ENCODE measurements at regions not wholly inside any gene's neighbourhood (a gene's known extent, or its start where the extent isn't known, plus 50 kb on each side); places are given as distances from the start of the nearest gene placed in this dataset.

GRCh38 chr2:199668645-199669044 lies 182.3 kb downstream of the FTCDNL1 start:
- DNase-seq: no peak
- H4K20me1 ChIP-seq (ENCODE audit: insufficient read depth): no peaks in the 10 kb centered on the region
- CTCF ChIA-PET: no interaction called here
- no peak overlapping the region for H3K4me2 ChIP-seq
- H3K36me3 ChIP-seq (replicated peaks in 1 of 2; ENCODE audit: control insufficient read depth in 1 of 2, insufficient read depth in 2 of 2, low read length in 1 of 2): no peaks in the 10 kb centered on the region
- WGBS (ENCODE audit: low lambda C conversion rate): 9% methylated on average over 3 of the region's 3 CpGs
- H3K27ac ChIP-seq (ENCODE audit: low read depth in 2 of 2, low read length in 1 of 2): no peak overlapping the region
- POLR2A ChIA-PET: no interaction called here
- H2AFZ ChIP-seq (ENCODE audit: low read depth): no peak overlapping the region
- H3K9ac ChIP-seq: no peak overlapping the region
- H3K9me3 ChIP-seq: no peaks in the 10 kb centered on the region
- no peak overlapping the region for H3K4me3 ChIP-seq (ENCODE audit: low read depth in 2 of 2, low read length in 1 of 2)
- no peaks in the 10 kb centered on the region for H3K9me2 ChIP-seq
- no peaks in the 10 kb centered on the region for H3K79me2 ChIP-seq (ENCODE audit: insufficient read depth)
- no peaks in the 10 kb centered on the region for H3K4me1 ChIP-seq (ENCODE audit: control insufficient read depth in 1 of 2, insufficient read depth in 2 of 2, low read depth in 1 of 2, low read length in 1 of 2)
- no peaks in the 10 kb centered on the region for H3F3A ChIP-seq (replicated peaks; ENCODE audit: insufficient read depth)
- no peaks in the 10 kb centered on the region for H3K27me3 ChIP-seq (ENCODE audit: insufficient read depth)
- TF ChIP-seq CHD2 (IDR thresholded peaks at IDR 0.05; ENCODE audit: low read length, partially characterized antibody): no peak
- TF ChIP-seq RAD21 (IDR thresholded peaks at IDR 0.05; ENCODE audit: low read length): no peak
- TF ChIP-seq MXI1 (IDR thresholded peaks at IDR 0.05; ENCODE audit: low read depth, low read length): no peak
- no peak for TF ChIP-seq YY1 (IDR thresholded peaks at IDR 0.05; ENCODE audit: low read depth)
- no peak for TF ChIP-seq SMC3 (IDR thresholded peaks at IDR 0.05; ENCODE audit: low read depth, low read length)
- no peak for TF ChIP-seq FOXM1 (IDR thresholded peaks at IDR 0.05; ENCODE audit: low read depth)
- TF ChIP-seq JUND (IDR thresholded peaks at IDR 0.05): no peak
- no peak for TF ChIP-seq RFX5 (IDR thresholded peaks at IDR 0.05; ENCODE audit: low read length)
- TF ChIP-seq EP300 (IDR thresholded peaks at IDR 0.05; ENCODE audit: borderline replicate concordance in 1 of 2, low read depth in 1 of 2, low read length in 1 of 2): no peak
- no peak for TF ChIP-seq FOXJ3 (CRISPR knock-in tag; IDR thresholded peaks at IDR 0.05)
- no peak for TF ChIP-seq RCOR1 (IDR thresholded peaks at IDR 0.05; ENCODE audit: low read length)
- TF ChIP-seq, protein P1, sequence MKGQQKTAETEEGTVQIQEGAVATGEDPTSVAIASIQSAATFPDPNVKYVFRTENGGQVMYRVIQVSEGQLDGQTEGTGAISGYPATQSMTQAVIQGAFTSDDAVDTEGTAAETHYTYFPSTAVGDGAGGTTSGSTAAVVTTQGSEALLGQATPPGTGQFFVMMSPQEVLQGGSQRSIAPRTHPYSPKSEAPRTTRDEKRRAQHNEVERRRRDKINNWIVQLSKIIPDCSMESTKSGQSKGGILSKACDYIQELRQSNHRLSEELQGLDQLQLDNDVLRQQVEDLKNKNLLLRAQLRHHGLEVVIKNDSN (IDR thresholded peaks at IDR 0.05; ENCODE audit: borderline replicate concordance, low read depth): no peak
- TF ChIP-seq SIN3A (IDR thresholded peaks at IDR 0.05; ENCODE audit: borderline replicate concordance, low read depth, low read length): no peak
- TF ChIP-seq USF2 (IDR thresholded peaks at IDR 0.05; ENCODE audit: borderline replicate concordance, low read depth, low read length): no peak
- no peak for TF ChIP-seq TCF12 (IDR thresholded peaks at IDR 0.05)
- no peak for TF ChIP-seq EZH2phosphoT487 (IDR thresholded peaks at IDR 0.05; ENCODE audit: borderline replicate concordance, low read depth)
- no peak for TF ChIP-seq NRF1 (IDR thresholded peaks at IDR 0.05; ENCODE audit: low read depth, low read length)
- TF ChIP-seq MEF2A (IDR thresholded peaks at IDR 0.05; ENCODE audit: borderline replicate concordance, low read depth): no peak
- TF ChIP-seq RXRA (IDR thresholded peaks at IDR 0.05; ENCODE audit: borderline replicate concordance, low read depth): no peak
- no peak for TF ChIP-seq ELF1 (IDR thresholded peaks at IDR 0.05)

GRCh38 chr2:199663157-199663556 lies 187.8 kb downstream of the FTCDNL1 start:
- H3K36me3 ChIP-seq (replicated peaks in 1 of 2; ENCODE audit: control insufficient read depth in 1 of 2, insufficient read depth in 2 of 2, low read length in 1 of 2): no peaks in the 10 kb centered on the region
- whole genome bisulfite sequencing (ENCODE audit: low lambda C conversion rate): 14% methylated on average over 6 of the region's 6 CpGs
- no peaks in the 10 kb centered on the region for H3K79me2 ChIP-seq (ENCODE audit: insufficient read depth)
- H3K9ac ChIP-seq: no peak overlapping the region
- no peaks in the 10 kb centered on the region; a peak in 2 of 4 replicates for H3K4me1 ChIP-seq (ENCODE audit: control insufficient read depth in 1 of 2, insufficient read depth in 2 of 2, low read depth in 1 of 2, low read length in 1 of 2)
- ChIA-PET CTCF (no interaction called here), POLR2A (no interaction called here)
- no peak for DNase-seq
- no peak overlapping the region for H2AFZ ChIP-seq (ENCODE audit: low read depth)
- H3K27ac ChIP-seq (ENCODE audit: low read depth in 2 of 2, low read length in 1 of 2): no peak overlapping the region
- H3K4me3 ChIP-seq (ENCODE audit: low read depth in 2 of 2, low read length in 1 of 2): no peak overlapping the region
- no peak overlapping the region for H3K4me2 ChIP-seq
- no peaks in the 10 kb centered on the region; the same call in 1 of the 2 replicates for H3K27me3 ChIP-seq (ENCODE audit: insufficient read depth)
- no peaks in the 10 kb centered on the region for H3F3A ChIP-seq (replicated peaks; ENCODE audit: insufficient read depth)
- no peaks in the 10 kb centered on the region for H3K9me3 ChIP-seq
- no peaks in the 10 kb centered on the region for H4K20me1 ChIP-seq (ENCODE audit: insufficient read depth)
- H3K9me2 ChIP-seq: no peaks in the 10 kb centered on the region
- TF ChIP-seq EZH2phosphoT487 (IDR thresholded peaks at IDR 0.05; ENCODE audit: borderline replicate concordance, low read depth): no peak
- TF ChIP-seq, protein P1 (IDR thresholded peaks at IDR 0.05; ENCODE audit: borderline replicate concordance, low read depth): no peak
- no peak for TF ChIP-seq USF2 (IDR thresholded peaks at IDR 0.05; ENCODE audit: borderline replicate concordance, low read depth, low read length)
- TF ChIP-seq, protein P2, sequence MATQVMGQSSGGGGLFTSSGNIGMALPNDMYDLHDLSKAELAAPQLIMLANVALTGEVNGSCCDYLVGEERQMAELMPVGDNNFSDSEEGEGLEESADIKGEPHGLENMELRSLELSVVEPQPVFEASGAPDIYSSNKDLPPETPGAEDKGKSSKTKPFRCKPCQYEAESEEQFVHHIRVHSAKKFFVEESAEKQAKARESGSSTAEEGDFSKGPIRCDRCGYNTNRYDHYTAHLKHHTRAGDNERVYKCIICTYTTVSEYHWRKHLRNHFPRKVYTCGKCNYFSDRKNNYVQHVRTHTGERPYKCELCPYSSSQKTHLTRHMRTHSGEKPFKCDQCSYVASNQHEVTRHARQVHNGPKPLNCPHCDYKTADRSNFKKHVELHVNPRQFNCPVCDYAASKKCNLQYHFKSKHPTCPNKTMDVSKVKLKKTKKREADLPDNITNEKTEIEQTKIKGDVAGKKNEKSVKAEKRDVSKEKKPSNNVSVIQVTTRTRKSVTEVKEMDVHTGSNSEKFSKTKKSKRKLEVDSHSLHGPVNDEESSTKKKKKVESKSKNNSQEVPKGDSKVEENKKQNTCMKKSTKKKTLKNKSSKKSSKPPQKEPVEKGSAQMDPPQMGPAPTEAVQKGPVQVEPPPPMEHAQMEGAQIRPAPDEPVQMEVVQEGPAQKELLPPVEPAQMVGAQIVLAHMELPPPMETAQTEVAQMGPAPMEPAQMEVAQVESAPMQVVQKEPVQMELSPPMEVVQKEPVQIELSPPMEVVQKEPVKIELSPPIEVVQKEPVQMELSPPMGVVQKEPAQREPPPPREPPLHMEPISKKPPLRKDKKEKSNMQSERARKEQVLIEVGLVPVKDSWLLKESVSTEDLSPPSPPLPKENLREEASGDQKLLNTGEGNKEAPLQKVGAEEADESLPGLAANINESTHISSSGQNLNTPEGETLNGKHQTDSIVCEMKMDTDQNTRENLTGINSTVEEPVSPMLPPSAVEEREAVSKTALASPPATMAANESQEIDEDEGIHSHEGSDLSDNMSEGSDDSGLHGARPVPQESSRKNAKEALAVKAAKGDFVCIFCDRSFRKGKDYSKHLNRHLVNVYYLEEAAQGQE (IDR thresholded peaks at IDR 0.05; ENCODE audit: low read depth, low read length): no peak
- TF ChIP-seq SIN3A (IDR thresholded peaks at IDR 0.05; ENCODE audit: borderline replicate concordance, low read depth, low read length): no peak
- TF ChIP-seq, protein P3, sequence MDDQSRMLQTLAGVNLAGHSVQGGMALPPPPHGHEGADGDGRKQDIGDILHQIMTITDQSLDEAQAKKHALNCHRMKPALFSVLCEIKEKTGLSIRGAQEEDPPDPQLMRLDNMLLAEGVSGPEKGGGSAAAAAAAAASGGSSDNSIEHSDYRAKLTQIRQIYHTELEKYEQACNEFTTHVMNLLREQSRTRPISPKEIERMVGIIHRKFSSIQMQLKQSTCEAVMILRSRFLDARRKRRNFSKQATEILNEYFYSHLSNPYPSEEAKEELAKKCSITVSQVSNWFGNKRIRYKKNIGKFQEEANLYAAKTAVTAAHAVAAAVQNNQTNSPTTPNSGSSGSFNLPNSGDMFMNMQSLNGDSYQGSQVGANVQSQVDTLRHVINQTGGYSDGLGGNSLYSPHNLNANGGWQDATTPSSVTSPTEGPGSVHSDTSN (IDR thresholded peaks at IDR 0.05): no peak
- no peak for TF ChIP-seq MEF2A (IDR thresholded peaks at IDR 0.05; ENCODE audit: borderline replicate concordance, low read depth)

Measured in SK-N-SH (cell line).